GM21825 (cell line): ENCODE measurements at regions not wholly inside any gene's neighbourhood (a gene's known extent, or its start where the extent isn't known, plus 50 kb on each side); places are given as distances from the start of the nearest gene placed in this dataset.

Experiments
- ATAC-seq: cut with Tn5 transposase; IDR thresholded peaks from one replicate; pipeline ENCODE4 v1.9.1; 2021; ENCODE audit warnings: mild to moderate bottlenecking, moderate library complexity; ENCODE audit not compliant: unreplicated experiment

DNA sequence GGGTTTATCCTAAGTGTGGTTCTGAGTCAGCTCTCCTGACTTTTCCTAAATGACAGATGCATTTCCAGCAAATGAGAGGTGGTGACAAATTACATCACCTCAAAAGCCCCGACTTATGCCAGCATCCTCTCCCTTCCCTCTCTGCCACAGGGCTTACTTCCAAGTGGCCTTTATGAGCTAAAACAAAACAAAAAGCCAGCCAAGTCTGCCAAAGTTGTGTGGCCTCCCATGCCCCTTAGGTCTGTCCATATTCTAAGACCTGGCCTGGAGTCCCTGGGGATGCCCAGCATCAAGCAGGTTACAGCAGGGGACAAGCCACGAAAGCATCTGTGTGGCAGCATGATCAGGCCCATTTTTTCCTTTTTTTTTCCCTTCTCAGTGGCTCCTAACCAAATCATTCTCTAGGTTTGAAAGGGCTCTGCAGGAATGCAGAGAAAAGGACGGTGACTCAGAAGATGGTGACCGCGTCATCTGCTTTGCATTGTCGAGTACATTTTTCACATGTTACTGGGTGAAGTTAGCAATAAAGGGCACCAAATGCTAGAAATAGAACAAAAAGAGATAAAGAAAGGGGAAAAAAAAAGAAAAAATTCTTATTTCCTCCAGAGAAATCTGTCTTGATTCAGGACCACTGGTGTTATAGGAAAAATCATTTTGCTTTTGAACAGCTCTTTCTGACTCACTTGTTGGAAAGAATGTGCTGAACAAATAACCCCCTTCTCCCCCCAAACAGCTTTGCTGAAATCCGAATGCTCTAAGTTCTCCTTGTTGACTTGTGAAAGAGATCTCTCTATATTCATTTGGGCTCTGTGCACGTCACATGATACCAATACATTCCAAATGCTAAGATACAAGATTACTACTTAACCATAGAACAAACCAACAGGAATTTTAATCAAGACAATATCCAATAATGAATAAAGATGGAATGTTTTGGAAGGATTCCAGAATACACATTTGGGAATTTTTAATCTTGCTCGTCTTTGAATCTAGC, 178.7 kb downstream of the EN1 start:
- no peak for ATAC-seq

DNA sequence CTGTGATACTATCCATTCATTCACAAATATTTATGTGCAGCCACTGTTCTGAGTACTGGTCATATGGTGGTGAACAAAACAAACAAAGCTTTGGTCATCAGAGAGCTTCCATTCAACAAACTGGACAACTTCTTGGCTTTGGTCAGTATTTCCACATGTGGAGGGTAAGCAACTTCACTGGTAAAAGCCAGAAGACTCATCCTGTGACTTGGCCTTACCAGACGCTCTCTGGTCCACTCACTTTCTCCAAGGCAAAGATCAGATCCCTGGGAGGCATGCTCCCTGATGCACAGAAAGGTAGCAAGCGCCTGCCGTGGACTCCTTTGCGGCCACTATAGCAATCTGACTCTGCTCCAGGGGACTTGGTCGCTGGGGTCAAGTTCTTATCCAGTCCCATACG, 179.5 kb downstream of the EN1 start:
- no peak for ATAC-seq

DNA sequence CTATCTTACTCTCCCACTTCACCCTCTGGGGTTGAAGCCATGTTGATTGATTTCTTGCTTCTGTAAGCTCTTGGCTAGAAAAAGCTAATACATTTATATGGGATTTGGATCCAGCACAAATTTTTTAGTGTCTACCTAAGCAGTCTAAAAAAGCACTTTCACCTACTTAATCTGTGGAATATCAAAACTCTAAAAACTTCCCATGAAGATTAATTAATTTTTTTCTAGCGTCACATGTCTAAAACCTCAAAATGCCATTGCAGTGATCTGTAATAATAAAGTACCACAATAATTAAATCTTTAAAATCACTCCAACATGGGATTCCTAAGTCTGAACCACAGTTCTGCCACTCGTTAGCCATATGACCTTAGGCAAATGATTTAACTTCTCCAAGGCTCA, 180.1 kb downstream of the EN1 start:
- ATAC-seq: no peak

DNA sequence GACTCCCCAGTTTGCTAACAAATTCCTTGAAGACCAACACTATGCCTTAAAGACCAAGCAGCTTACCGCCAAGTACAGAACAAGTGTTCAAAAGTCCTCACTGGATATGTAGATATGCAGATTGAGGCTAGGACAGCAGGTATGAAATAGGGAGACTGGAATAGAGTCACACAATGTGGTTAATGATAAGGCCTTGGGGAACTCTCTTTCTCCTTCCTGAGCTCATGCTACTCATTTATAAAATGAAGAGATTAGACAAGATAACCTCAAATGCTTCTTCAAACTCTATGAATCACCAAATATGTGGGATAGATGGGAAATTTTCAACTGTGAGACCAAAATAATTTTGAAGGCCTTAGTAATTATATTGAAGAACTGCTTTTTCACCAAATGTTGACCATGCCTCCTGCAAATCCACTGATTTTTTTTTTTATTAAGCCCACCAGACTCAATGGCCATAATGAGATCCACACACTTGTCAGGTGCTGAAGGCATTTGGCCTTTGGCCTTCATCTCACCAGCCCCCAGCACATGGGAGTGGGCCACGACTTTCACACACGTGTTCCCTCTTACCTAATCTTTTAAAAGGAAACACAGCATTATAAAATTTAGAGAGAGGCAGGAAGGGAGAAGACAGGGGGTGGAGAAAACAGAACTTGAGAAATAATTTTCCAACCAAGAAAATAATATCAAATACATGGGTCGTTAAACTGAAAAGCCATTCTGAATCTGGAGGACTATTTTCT, 181.5 kb downstream of the EN1 start:
- no peak for ATAC-seq

DNA sequence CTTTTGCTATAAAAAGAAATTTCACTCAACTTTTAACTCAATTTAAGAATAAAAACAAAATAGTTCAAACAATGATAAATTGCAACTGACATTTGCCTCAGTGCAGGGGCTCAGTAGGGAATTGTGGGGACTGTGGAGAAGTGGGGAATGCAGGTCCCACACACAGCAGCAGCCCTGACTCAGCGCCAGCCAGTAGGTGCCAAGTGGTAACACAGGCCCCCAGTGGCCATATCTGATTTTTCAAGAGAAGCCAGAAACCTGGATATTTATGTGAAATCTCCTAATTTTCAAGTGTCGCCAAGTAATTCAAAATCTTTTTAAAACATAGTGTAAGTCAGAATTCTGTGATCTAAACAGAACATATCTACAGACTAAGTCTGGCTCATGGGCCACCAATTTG, 186.3 kb downstream of the EN1 start:
- no peak for ATAC-seq

DNA sequence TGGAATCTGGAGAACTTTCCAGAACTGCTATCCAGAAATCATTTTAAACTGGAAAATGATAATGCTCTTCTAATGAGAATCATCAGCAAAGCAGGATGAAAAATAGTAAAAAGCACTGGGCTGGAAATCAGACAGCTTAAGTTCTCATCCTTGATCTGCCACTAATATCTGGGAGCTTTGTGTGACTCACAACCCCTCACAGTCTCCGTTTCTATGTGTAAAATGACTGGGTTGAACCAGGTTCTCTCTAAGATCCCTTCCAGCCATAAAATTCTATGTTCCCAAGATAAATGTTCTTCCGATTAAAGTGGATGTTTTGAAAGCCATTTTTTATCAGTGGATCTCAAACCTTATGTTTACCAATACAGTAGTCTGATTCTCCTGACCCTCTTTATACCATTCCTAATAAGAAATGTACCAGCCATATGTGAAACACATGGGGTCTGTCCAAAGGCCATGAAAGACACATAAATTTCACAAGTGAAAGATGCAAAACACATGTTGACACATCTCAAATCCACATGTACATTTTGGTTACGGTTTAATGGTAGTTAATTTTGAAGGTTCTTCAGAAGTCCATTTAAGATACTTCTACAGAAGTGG, 188.8 kb downstream of the EN1 start:
- ATAC-seq: no peak

DNA sequence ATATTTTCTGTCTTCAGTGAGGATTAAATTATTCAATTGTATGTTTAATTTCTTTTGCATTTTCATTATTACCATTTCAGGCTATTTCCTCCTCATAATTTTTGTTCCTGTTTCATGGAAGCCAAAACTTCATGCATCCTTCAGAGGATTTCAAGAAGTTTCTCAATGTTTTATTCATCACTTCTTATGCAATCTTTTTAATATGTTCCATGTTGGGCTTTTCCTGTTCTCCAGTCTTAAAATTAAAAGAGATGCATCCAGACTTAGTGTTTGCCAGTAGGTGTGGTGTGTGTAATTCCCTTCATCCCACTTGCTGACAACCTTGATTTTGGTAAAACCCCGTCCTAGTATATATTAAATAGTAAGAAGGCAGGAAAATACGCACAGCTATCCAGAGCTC, 190.0 kb downstream of the EN1 start:
- no peak for ATAC-seq

DNA sequence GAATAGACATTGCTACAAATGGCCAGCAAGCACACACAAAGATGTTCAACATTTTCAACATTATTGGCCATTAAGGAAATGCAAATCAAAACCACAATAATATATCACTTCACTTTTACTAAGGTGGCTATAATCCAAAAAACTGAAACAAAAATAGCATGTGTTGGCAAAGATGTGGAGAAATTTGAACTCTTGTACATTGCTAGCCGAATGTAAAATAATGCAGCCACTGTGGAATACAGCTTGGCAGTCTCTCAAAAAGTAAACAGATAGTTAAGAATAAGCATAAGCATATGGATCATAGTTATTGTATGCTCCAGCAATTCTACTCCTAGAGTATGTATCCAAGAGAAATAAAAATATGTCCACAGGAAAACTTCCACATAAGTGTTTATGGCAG, 192.5 kb downstream of the EN1 start:
- no peak for ATAC-seq

DNA sequence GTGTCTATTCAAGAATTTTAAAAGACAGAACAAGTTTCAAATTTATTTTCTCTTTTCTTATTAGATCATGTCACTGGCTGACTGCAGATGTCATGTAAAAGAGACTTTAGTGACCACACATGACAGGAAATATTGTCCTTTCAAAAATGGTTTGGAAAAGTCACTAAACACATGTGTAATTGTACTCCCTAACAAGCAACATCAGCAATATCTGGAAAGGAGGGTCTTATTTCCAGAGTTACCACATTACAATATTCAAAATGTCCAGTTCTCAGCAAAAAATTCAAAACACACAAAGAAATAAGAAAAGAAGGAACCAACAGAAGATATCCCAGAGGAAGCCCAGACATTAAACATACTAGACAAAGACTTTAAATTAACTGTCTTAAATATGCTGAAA, 197.1 kb downstream of the EN1 start:
- no peak for ATAC-seq

DNA sequence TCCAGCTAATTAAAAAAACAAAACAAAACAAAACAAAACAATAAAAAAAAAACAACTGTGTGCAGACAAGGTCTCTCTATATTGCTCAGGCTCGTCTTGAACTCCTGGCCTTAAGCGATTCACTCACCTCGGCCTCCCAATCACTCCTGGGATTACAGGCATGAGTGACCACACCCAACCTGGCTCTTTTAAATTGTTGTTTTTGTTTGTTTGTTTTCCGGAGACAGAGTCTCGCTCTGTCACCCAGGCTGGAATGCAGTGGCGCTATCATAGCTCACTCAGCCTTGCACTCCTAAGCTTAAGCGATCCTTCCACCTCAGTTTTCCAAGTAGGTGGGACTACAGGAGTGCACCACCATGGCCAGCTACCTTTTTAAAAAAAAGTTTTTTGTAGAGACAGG, 201.6 kb downstream of the EN1 start:
- ATAC-seq: no peak

DNA sequence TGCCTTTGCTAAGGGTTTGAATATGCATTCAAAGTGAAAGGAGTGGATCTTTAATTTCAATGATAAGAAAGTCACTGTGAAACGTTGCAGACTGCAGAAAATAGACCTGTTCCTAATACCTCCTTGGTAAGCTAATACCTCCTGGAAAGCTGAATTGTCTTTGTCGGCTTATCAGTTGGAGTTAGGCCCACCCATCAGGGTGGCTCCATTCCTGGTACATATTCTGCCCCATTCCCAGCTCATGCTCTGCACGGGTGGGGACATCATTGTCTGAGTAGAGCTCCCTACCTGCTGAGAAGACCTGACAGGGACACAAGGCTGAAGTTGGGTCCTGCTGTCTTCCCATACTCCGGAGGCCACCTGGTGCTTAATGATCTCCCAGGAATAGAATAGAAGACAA, 203.3 kb downstream of the EN1 start:
- no peak for ATAC-seq

DNA sequence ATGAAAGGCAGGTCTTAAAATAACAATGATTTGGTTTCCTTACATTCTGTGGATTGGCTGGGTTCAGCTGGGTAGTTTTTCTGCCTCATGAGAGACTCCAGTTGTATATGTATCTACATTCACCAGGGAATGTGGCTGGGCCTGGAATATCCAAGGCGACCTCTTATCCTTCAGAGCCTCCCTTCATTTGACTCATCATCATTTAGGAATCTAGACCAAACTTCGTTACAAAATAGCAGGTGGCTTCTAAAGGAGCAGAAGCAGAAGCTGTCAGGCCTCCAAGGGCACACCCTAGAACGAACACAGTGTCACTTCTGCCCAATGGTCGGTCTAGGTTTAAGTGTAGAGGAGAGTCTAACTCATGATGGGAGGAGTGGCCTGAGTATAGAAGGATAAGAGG, 204.2 kb downstream of the EN1 start:
- ATAC-seq: no peak

DNA sequence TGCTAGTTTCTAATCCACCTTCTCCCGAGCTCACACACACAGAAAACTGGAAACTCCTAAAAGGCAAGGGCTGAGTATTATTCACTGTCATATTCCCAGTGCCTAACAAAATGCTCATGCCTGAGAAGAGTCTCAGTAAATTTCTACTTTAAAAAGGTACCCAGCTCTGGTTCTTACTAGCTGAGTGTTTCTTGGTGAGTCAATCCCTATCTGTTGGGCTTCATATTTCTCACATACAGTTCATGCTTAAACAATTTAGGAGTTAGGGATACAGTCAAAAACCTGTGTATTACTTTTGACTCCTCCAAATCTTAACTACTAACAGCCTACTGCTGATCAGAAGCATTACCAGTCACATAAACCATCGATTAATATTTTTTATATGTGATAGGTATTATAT, 204.9 kb downstream of the EN1 start:
- no peak for ATAC-seq

DNA sequence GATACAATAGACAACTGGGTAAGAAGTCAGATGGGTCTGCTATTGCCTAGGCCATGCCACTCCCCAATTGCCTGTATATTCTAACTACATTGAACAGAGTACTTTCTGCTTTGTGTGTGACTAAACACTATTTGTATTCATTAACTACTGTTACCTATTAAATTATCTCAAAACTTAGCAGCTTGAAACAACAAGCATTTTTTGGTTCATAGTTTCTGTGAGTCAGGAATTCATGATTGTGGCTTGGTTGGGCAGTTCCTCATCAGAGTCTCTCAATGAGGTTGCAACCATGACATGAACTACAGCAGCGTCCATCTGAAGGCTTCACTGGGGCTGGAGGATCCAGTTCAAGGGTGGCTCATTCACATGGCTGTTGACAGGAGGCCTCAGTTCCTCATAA, 205.7 kb downstream of the EN1 start:
- ATAC-seq: no peak

DNA sequence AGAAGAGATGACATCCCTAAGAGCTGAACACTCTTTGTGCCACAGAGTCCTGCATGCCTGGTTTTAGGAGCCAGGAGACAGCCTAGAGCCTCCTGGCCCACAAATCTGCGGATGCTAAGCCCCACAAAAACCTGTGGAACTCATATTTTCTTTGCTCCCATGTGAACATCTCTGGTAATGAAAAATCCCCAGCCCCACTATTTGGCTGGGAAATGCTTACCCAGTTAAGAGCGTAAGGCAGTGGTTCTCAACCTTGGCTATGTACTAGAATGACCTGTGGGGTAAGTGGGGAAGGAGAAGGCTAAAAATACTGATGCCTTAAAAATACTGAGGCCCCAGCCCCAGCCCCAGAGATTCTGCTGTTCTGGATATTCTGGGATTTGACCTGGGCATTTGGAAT, 208.1 kb downstream of the EN1 start:
- no peak for ATAC-seq

DNA sequence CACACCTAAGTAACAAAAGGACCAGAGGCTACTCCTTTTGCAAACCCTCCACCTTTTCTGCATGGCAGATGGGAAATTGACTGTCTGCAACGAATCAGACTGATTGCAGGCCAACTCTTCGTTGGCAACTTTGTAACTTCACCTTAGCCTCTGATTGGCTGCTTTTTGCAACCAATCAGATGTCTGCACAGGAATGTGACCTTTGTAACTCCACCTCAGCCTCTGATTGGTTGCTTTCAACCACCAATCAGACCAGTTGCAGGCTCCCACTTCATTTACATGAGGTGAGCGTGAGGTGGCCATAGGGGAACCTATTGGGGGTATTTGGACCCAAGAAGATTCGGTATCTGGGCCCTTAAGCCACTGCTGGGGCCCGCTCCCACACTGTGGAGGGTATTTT, 209.0 kb downstream of the EN1 start:
- no peak for ATAC-seq

DNA sequence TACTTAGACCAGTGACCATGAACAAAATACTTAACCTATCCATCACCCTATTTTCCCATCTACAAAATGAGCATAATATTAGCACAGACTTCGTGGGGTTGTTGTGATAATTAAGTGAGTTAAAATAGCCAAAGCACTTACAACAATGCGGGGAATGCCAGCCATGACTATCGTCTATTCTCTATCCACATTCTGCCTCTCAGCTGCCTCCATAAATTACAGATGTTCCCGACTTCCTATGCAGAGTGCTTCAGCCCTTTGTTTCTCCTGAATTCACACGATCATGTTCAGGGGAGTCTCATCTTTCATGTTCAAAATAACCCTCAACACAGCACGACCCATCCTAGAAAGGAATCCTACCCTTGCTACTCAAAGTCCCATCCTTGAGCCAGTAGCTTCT, 211.6 kb downstream of the EN1 start:
- no peak for ATAC-seq

DNA sequence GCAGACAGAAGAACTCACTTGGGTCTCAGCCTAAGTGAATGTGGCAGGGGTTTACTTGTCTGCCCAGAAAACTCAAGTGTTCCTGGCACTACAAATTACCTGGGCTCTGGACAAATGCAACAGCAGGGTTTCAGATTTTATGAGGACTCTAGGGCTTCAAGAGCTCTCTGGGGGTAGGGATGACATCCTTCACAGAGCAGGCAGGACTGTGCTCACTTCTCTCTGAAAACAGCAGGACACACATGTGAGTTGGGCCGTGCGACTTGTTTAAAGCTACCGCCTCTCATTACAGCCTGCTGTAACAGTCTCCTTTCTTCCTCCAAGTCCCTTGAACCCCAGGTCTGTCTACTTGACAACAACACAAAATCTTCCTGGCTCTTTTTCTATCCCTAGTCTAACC, 212.6 kb downstream of the EN1 start:
- no peak for ATAC-seq

DNA sequence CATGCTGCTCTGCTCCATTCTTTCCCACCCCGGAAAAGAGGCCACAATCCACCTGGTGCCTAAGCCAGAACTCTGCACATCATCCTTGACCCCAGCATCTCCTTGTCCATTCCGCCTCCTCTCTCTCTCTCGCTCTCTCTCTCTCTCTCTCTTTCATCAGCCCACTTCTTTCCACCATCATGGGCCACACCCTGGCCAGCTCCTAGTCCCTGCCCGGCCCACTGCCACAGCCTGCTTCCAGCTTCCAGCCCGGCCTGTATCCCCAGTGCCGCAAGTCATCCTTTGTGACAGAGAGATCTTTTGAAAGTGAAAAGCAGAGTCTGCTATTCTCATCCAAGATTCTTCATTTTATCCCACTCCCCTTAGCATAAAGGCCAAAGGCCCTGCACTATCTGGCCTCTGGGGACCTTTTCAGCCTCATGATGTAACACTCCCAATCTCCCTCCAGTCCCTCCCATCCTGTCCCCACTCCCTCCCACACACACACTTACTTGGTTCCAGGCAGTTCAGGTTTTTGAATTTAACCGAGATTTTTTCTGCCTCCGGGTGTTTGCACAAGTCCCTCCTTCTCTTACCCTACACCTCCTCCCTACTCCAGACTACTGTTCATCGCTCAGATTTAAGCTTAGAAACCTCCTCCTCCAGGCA, 214.0 kb downstream of the EN1 start:
- no peak for ATAC-seq

DNA sequence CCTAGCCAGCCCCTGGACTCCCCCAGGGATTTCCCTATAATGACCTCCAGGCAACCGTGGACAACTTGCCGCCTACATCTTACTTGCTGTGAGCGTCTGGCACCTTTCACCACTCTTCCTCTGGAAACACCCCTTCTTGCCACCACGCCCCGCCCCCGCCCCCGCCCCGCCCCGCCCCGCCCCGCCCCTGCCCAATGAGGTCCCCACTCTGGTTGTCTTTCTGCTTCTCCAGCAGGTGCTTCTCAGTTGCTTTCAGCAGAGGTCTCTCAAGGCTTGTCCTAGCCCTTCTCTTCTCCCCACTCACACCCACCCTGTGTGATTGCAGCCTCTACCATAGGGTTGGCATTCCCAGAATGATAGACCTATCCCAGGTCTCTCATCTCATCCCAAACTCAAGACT, 214.5 kb downstream of the EN1 start:
- ATAC-seq: no peak

DNA sequence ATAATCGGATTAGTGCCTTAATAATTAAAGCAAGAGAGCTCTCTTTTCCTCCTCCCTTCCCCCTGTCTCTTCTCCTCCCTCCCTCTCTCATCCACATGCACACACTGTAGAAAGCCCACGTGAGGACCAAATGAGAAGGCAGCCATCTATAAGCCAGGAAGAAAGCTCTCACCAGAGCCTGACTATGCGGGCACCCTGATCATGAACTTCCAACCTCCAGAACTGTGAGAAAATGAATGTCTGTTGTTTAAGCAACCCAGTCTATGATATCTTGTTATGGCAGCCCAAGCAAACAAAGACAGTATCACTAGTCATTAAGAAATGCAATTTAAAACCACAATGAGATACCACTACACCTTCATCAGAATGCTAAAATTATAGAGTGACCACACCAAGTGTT, 220.3 kb downstream of the EN1 start:
- ATAC-seq: no peak
